ENCODE measurements at regions not wholly inside any gene's neighbourhood (a gene's known extent, or its start where the extent isn't known, plus 50 kb on each side); places are given as distances from the start of the nearest gene placed in this dataset.

- TF ChIP-seq HNF4G (IDR thresholded peaks at IDR 0.05) (no peak), ZBTB33 (IDR thresholded peaks at IDR 0.05) (no peak), HNF4A (conservative IDR thresholded peaks at IDR 0.05) (no peak)
- TF ChIP-seq, protein P1, sequence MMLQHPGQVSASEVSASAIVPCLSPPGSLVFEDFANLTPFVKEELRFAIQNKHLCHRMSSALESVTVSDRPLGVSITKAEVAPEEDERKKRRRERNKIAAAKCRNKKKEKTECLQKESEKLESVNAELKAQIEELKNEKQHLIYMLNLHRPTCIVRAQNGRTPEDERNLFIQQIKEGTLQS (IDR thresholded peaks at IDR 0.05): no peak
- Histone ChIP-seq H3K9ac (ENCODE audit: low read depth in 1 of 2, low read length in 2 of 2) (no peak overlapping the region), H3K27ac (ENCODE audit: low read depth in 1 of 2, low read length in 2 of 2) (no peak overlapping the region), H3K9me3 (ENCODE audit: control insufficient read depth in 4 of 4, low read length in 3 of 4) (peaks cover 0 to 4% (median 0%) of the 10 kb centered on the region in 4 donors), H3K4me1 (ENCODE audit: control insufficient read depth in 4 of 4, insufficient read depth in 4 of 4, low read length in 3 of 4) (no peaks in the 10 kb centered on the region), H3K27me3 (ENCODE audit: control insufficient read depth in 4 of 4, insufficient read depth in 4 of 4, low read length in 3 of 4) (no peaks in the 10 kb centered on the region), H3K4me3 (ENCODE audit: low read depth in 1 of 3, low read length in 3 of 3) (no peak overlapping the region), H3K36me3 (ENCODE audit: control insufficient read depth in 4 of 4, insufficient read depth in 3 of 4, low read depth in 1 of 4, low read length in 3 of 4) (no peaks in the 10 kb centered on the region)
- DNase-seq (ENCODE audit: low spot score): no peak
- 89% methylated on average over 1 of the region's 1 CpG for WGBS
Observed at GRCh38 chr10:14425034-14425433, 94.3 kb upstream of the FRMD4A start.

DNA sequence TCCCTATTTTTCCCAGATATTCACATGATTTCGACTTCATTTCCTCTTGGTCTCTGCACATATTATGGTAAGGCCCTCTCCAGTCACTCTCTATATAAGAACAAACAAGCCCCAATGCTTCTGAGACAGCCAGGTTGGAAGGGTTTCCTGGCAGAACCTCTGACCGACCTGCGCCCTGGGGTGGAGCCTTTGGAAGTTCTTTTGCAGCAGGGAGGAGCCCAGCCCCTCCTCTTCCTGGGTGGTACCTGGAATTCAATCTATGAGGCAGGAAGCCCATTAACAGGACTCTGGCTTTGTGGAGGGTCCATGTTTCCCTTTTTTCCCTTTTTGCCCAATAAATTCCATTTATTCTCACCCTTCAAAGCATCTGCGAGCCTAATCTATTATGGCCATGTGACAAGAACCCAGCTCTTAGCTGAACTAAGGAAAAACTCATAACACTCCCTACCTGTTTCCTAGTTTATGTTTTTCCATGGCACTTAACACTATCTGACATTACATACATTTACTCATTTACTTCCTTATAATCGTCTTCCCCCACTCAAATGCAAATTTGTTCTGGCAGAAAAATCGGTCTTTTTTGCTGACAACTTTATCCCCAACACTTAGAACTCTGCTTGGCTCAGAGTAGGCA, 92.5 kb upstream of the FRMD4A start:
- H3K27me3 ChIP-seq (ENCODE audit: control insufficient read depth in 4 of 4, insufficient read depth in 4 of 4, low read length in 3 of 4): no peaks in the 10 kb centered on the region
- peaks cover 0 to 4% (median 0%) of the 10 kb centered on the region in 4 donors for H3K9me3 ChIP-seq (ENCODE audit: control insufficient read depth in 4 of 4, low read length in 3 of 4)
- no peaks in the 10 kb centered on the region for H3K4me1 ChIP-seq (ENCODE audit: control insufficient read depth in 4 of 4, insufficient read depth in 4 of 4, low read length in 3 of 4)
- no peak overlapping the region for H3K27ac ChIP-seq (ENCODE audit: low read depth in 1 of 2, low read length in 2 of 2)
- no peaks in the 10 kb centered on the region for H3K36me3 ChIP-seq (ENCODE audit: control insufficient read depth in 4 of 4, insufficient read depth in 3 of 4, low read depth in 1 of 4, low read length in 3 of 4)
- 73% methylated on average over 6 of the region's 6 CpGs for WGBS
- no peak overlapping the region for H3K9ac ChIP-seq (ENCODE audit: low read depth in 1 of 2, low read length in 2 of 2)
- no peak for TF ChIP-seq JUND (IDR thresholded peaks at IDR 0.05)
- TF ChIP-seq FOXA2 (IDR thresholded peaks at IDR 0.05): no peak
- no peak for TF ChIP-seq FOXA1 (IDR thresholded peaks at IDR 0.05)
- no peak for TF ChIP-seq HNF4A (conservative IDR thresholded peaks at IDR 0.05)
- no peak for TF ChIP-seq TAF1 (conservative IDR thresholded peaks at IDR 0.05)
- TF ChIP-seq YY1 (IDR thresholded peaks at IDR 0.05): no peak
- TF ChIP-seq GABPA (IDR thresholded peaks at IDR 0.05 in 1 of 2, conservative IDR thresholded peaks at IDR 0.05 in 1 of 2): no peak
- TF ChIP-seq RXRA (IDR thresholded peaks at IDR 0.05): no peak
- TF ChIP-seq, protein P2, sequence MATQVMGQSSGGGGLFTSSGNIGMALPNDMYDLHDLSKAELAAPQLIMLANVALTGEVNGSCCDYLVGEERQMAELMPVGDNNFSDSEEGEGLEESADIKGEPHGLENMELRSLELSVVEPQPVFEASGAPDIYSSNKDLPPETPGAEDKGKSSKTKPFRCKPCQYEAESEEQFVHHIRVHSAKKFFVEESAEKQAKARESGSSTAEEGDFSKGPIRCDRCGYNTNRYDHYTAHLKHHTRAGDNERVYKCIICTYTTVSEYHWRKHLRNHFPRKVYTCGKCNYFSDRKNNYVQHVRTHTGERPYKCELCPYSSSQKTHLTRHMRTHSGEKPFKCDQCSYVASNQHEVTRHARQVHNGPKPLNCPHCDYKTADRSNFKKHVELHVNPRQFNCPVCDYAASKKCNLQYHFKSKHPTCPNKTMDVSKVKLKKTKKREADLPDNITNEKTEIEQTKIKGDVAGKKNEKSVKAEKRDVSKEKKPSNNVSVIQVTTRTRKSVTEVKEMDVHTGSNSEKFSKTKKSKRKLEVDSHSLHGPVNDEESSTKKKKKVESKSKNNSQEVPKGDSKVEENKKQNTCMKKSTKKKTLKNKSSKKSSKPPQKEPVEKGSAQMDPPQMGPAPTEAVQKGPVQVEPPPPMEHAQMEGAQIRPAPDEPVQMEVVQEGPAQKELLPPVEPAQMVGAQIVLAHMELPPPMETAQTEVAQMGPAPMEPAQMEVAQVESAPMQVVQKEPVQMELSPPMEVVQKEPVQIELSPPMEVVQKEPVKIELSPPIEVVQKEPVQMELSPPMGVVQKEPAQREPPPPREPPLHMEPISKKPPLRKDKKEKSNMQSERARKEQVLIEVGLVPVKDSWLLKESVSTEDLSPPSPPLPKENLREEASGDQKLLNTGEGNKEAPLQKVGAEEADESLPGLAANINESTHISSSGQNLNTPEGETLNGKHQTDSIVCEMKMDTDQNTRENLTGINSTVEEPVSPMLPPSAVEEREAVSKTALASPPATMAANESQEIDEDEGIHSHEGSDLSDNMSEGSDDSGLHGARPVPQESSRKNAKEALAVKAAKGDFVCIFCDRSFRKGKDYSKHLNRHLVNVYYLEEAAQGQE (IDR thresholded peaks at IDR 0.05): no peak
- no peak for TF ChIP-seq RAD21 (IDR thresholded peaks at IDR 0.05)
- no peak for TF ChIP-seq SP1 (IDR thresholded peaks at IDR 0.05)
- TF ChIP-seq, protein P1 (IDR thresholded peaks at IDR 0.05): no peak
- H3K4me3 ChIP-seq (ENCODE audit: low read depth in 1 of 3, low read length in 3 of 3): no peak overlapping the region
- no peak for DNase-seq (ENCODE audit: low spot score)
